ENCODE measurements at regions not wholly inside any gene's neighbourhood (a gene's known extent, or its start where the extent isn't known, plus 50 kb on each side); places are given as distances from the start of the nearest gene placed in this dataset.

- in situ Hi-C loops (cut with HindIII; ENCODE audit: low sequenced_read_pairs): no loop called here
Measured at GRCh38 chr12:9379023-9379742, 171.0 kb upstream of the PZP start.

- in situ Hi-C loops (cut with HindIII; ENCODE audit: low sequenced_read_pairs): no loop called here
Measured at GRCh38 chr12:9378430-9378835, 170.2 kb upstream of the PZP start.

GRCh38 chr12:9372202-9372601 is 164.0 kb upstream of the PZP start:
- in situ Hi-C loops (cut with HindIII; ENCODE audit: low sequenced_read_pairs): loop anchor here (25.0 kb wide), 3 partner anchors 90 to 340 kb away; partner anchors contain the start of gene KLRB1

- in situ Hi-C loops (cut with HindIII; ENCODE audit: low sequenced_read_pairs): loop anchor here (25.0 kb wide), 3 partner anchors 94 to 344 kb away; partner anchors contain the start of gene KLRB1
Measured at GRCh38 chr12:9367828-9368227, 159.6 kb upstream of the PZP start.

DNA sequence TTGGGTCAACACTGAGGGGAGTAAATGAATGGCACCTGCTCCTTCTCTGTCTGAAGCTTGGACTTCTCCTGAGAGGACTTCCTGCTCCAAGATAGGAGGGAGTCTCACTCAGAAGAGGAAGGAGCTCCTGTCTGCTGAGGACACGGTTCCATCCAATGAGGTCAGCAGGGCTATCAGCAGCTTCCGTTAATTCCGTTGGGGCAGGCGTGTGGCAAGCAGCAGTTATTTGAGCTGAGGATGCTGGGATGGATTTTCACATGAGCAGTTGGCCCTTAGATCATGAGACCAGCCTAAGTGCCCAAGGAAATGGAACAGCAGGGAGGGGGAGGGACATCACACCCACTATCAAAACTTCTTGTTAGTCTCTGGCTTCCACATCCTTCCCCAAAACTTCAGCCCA is 159.0 kb upstream of the PZP start:
- in situ Hi-C loops (cut with HindIII; ENCODE audit: low sequenced_read_pairs): loop anchor here (25.0 kb wide), 3 partner anchors 95 to 345 kb away; partner anchors contain the start of gene KLRB1

- in situ Hi-C loops (cut with HindIII; ENCODE audit: low sequenced_read_pairs): loop anchor here (25.0 kb wide), 3 partner anchors 97 to 347 kb away; partner anchors contain the start of gene KLRB1
Measured at GRCh38 chr12:9365296-9365695, 157.1 kb upstream of the PZP start.

DNA sequence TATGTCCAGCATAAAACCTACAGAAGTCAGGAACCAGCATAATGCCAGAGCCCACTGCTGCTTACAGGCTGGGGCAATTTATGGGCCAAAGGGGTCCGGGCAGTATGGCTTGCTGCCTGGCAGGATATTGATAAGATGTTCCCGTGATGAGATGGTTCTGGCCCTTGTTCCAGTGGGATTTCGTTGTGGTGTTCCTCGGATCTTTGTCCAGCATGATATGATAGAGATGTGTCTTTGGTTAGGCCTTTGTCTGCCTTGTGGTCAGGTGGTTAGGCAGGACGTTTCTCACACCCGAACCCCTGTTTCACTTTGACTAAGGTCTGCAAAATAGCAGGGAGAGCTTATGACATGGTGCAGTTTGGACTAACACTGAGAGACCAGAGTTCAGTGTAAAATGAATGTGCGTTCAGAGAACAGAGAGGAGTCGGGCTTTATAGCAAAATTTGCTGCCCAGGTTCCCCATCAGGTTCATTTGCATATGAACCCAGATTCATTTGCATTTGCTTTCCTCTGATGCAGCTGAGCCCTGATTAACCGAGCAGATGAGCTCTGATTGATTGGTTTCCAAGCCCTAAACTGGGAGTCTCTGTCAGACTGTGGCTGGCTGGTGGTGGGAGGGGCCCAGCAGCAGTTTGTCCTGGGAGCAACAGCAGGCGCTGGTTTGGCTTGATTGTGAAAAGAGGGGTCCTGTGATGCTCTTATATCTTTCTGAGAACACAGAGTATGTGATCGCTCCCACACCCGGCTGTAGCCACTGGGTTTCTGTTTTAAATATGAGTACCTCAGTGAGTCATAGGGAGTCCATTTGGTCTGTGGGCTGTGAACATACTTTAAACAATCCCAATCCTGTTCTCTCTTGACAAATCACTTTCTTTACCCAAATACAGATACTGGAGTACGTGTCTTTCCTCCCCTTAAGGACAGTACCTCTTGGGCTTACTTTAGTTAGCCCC is 156.3 kb upstream of the PZP start:
- in situ Hi-C loops (cut with HindIII; ENCODE audit: low sequenced_read_pairs): loop anchor here (25.0 kb wide), 3 partner anchors 98 to 348 kb away; partner anchors contain the start of gene KLRB1

DNA sequence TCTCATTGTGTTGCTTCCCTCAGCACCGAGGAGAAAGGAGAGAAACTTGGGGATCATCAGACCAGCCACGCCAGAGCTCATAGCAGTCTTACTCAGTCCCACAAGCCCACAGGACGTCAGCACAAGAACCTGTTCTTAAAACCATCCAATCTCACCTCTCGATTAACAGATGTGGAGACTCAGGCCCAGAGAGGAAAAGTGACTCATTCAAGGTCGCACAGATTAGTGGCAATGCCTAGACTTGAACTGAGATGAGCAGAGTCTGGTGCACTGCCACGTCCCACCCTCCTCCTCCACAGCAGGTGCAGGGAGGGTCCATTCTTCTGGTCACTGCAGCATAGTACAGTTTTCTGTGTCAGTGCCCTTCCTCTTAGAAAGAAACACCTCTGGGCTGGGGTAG is 154.9 kb upstream of the PZP start:
- in situ Hi-C loops (cut with HindIII; ENCODE audit: low sequenced_read_pairs): loop anchor here (25.0 kb wide), 3 partner anchors 99 to 349 kb away; partner anchors contain the start of gene KLRB1

- in situ Hi-C loops (cut with HindIII; ENCODE audit: low sequenced_read_pairs): loop anchor here (25.0 kb wide), 3 partner anchors 100 to 350 kb away; partner anchors contain the start of gene KLRB1
Measured at GRCh38 chr12:9361879-9362326, 153.7 kb upstream of the PZP start.

- in situ Hi-C loops (cut with HindIII; ENCODE audit: low sequenced_read_pairs): loop anchor here (25.0 kb wide), 3 partner anchors 108 to 358 kb away; partner anchors contain the start of gene KLRB1
Measured at GRCh38 chr12:9354009-9354754, 146.0 kb upstream of the PZP start.

DNA sequence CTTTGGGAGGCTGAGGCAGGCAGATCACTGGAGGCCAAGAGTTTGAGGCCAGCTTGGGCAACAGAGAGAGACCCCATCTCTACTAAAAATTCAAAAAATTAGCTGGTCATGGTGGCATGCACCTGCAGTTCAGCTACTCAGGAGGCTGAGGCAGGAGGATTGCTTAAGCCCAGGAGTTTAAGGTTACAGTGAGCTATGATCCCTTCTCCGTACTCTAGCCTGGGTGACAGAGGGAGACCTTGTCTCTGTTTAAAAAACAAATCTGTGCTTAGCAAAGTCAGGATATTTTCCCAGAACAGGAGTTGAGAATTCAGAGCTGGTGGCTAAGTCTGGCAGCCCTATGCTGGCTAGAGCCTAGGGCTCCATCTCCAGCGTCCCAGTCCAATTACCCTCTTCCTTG is 142.9 kb upstream of the PZP start:
- in situ Hi-C loops (cut with HindIII; ENCODE audit: low sequenced_read_pairs): loop anchor here (25.0 kb wide), 3 partner anchors 111 to 361 kb away; partner anchors contain the start of gene KLRB1

GRCh38 chr12:9349888-9350885 is 142.0 kb upstream of the PZP start:
- in situ Hi-C loops (cut with HindIII; ENCODE audit: low sequenced_read_pairs): loop anchor here (25.0 kb wide), 3 partner anchors 112 to 362 kb away; partner anchors contain the start of gene KLRB1

DNA sequence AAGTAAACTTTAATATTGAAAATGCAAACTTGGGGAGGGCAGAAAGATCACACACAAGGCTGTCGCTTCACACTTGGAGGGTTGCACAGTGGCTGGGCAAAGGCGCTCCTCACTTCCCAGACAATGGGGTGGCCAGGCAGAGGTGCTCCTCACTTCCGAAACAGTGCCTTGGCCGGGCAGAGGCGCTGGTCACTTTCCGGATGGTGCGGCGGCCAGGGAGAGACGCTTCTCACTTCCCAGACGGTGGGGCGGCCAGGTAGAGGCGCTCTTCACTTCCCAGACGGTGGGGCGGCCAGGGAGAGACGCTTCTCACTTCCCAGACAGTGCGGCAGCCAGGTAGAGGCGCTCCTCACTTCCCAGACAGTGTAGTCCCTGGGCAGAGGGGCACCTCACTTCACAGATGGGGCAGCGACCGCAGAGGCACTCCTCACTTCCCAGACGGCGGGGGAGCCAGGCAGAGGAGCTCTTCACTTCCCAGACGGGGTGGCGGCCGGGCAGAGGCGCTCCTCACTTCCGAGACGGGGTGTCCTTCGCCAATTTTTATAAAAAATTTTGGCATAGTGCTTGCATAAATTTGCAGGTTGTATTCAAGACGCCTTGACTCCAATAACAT is 140.8 kb upstream of the PZP start:
- in situ Hi-C loops (cut with HindIII; ENCODE audit: low sequenced_read_pairs): no loop called here

- in situ Hi-C loops (cut with HindIII; ENCODE audit: low sequenced_read_pairs): no loop called here
Measured at GRCh38 chr12:9347328-9348127, 139.3 kb upstream of the PZP start.

DNA sequence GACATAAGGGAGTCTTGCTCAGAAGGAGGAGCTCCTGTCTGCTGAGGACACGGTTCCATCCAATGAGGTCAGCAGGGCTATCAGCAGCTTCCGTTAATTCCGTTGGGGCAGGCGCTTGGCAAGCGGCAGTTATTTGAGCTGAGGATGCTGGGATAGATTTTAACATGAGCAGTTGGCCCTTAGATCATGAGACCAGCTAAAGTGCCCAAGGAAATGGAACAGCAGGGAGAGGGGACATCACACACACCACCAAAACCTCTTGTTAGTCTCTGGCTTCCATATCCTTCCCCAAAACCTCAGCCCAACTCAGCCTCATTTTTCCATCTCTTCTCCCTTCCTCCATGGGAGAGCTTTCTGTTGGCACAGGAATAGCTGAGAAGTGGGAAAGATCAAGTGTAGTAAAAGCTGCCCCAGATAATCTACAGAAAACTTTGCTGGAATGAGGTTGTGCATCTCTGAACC is 138.7 kb upstream of the PZP start:
- in situ Hi-C loops (cut with HindIII; ENCODE audit: low sequenced_read_pairs): no loop called here

- in situ Hi-C loops (cut with HindIII; ENCODE audit: low sequenced_read_pairs): no loop called here
Measured at GRCh38 chr12:9345171-9345570, 137.0 kb upstream of the PZP start.

DNA sequence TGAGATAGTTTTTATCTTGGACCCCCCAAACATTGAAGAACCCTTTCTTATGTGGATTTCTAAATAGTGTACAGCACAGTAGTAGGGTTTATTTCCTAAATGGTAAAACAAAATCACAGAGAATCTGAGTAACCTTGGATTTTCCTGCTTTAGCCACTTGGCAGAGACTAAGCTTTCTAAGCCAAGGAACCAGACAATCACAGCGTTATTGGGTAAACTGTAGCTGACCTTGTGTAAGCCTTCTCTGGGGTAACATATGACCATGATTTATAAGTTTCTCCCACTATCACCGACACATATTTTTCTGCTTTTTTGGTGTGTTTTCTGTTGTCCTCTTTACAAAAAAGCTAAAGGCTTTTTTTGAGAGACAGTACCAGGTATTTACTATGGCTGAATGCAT is 136.3 kb upstream of the PZP start:
- in situ Hi-C loops (cut with HindIII; ENCODE audit: low sequenced_read_pairs): no loop called here

DNA sequence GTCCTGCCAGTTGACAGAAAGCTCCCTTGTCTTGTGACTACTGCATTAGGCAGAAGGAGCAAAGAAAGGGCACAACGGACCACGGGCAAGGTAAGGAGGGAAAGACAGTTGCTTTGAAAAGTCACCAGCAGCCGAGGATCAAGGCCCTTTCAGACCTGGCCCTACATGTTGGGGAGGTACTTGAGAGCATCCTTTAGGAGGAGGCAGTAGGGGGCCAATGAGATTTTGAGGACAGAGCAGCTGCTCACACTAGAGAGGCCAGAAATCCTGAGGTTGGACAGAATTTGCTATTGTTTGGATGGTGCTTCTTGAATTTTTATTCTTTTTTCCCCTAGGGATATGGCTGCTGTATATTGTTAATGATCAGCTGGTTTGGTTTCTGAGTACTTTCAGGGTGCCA is 135.5 kb upstream of the PZP start:
- in situ Hi-C loops (cut with HindIII; ENCODE audit: low sequenced_read_pairs): no loop called here

Data from endothelial cell of hepatic sinusoid (primary cell).